HuH-7.5 (cell line): ENCODE measurements at regions not wholly inside any gene's neighbourhood (a gene's known extent, or its start where the extent isn't known, plus 50 kb on each side); places are given as distances from the start of the nearest gene placed in this dataset.

Source experiments
- DNase-seq: peaks from one replicate; pipeline ENCODE4 v3.0.0; 2011; ENCODE audit warnings: low spot score

GRCh38 chr14:38901791-38902190 lies 201.2 kb downstream of the SEC23A start:
- DNase-seq: no peak

GRCh38 chr14:38900887-38901286 lies 202.1 kb downstream of the SEC23A start:
- DNase-seq: no peak

- no peak for DNase-seq
Measured at GRCh38 chr14:38887696-38888095, 215.3 kb downstream of the SEC23A start.

- no peak for DNase-seq
Measured at GRCh38 chr14:38884109-38884508, 218.9 kb downstream of the SEC23A start.

GRCh38 chr14:38883127-38883526 lies 219.9 kb downstream of the SEC23A start:
- DNase-seq: no peak

- DNase-seq: no peak
Measured at GRCh38 chr14:38882533-38882932, 220.5 kb downstream of the SEC23A start.

GRCh38 chr14:38880643-38881524 lies 222.2 kb downstream of the SEC23A start:
- DNase-seq: no peak

GRCh38 chr14:38877744-38878388 lies 225.2 kb downstream of the SEC23A start:
- no peak for DNase-seq

- no peak for DNase-seq
Measured at GRCh38 chr14:38874721-38875120, 228.3 kb downstream of the SEC23A start.

GRCh38 chr14:38873941-38874612 lies 229.0 kb downstream of the SEC23A start:
- no peak for DNase-seq

- no peak for DNase-seq
Measured at GRCh38 chr14:38870296-38870836, 232.7 kb downstream of the SEC23A start.

- no peak for DNase-seq
Measured at GRCh38 chr14:38868399-38869290, 234.4 kb downstream of the SEC23A start.

GRCh38 chr14:38867561-38868150 lies 235.4 kb downstream of the SEC23A start:
- no peak for DNase-seq

GRCh38 chr14:38866461-38866860 lies 236.6 kb downstream of the SEC23A start:
- no peak for DNase-seq

- no peak for DNase-seq
Measured at GRCh38 chr14:38862366-38862765, 240.7 kb downstream of the SEC23A start.

- no peak for DNase-seq
Measured at GRCh38 chr14:38860530-38860929, 242.5 kb downstream of the SEC23A start.

GRCh38 chr14:38856798-38857197 lies 246.2 kb downstream of the SEC23A start:
- no peak for DNase-seq

- DNase-seq: no peak
Measured at GRCh38 chr14:38855513-38855912, 247.5 kb downstream of the SEC23A start.

- no peak for DNase-seq
Measured at GRCh38 chr14:38851111-38851510, 251.9 kb downstream of the SEC23A start.

- no peak for DNase-seq
Measured at GRCh38 chr14:38850664-38851063, 252.4 kb downstream of the SEC23A start.

GRCh38 chr14:38848243-38848935 lies 254.6 kb downstream of the SEC23A start:
- no peak for DNase-seq
